Erythroblast (primary cell): ENCODE measurements at regions not wholly inside any gene's neighbourhood (a gene's known extent, or its start where the extent isn't known, plus 50 kb on each side); places are given as distances from the start of the nearest gene placed in this dataset.

Experiments used
- GATA1 ChIP-seq: IDR thresholded peaks from 2 replicates; pipeline ENCODE4 v1.6.1; 2011; ENCODE audit warnings: low read depth, mild to moderate bottlenecking, control low read depth, low read length, moderate library complexity
- POLR2A ChIP-seq: IDR thresholded peaks from 2 replicates; pipeline ENCODE4 v1.6.1; 2011; ENCODE audit warnings: mild to moderate bottlenecking, low read length

GRCh38 chr9:80646211-80646610, 1043.1 kb downstream of the TLE1 start:
- no peak for TF ChIP-seq POLR2A
- TF ChIP-seq GATA1 = no peak
